ENCODE measurements at regions not wholly inside any gene's neighbourhood (a gene's known extent, or its start where the extent isn't known, plus 50 kb on each side); places are given as distances from the start of the nearest gene placed in this dataset.
"Not testable (repeated sequence)": the region's sequence is repeated elsewhere in the genome, so short reads cannot be mapped to it uniquely, and the experiment has no call there.

- no peak for DNase-seq
Observed at GRCh38 chr13:90445179-90445578, 902.3 kb upstream of the MIR17HG start.

GRCh38 chr13:90447034-90447733 lies 900.3 kb upstream of the MIR17HG start:
- no peak for DNase-seq

- no peak for DNase-seq
Observed at GRCh38 chr13:90447734-90448101, 899.8 kb upstream of the MIR17HG start.

DNA sequence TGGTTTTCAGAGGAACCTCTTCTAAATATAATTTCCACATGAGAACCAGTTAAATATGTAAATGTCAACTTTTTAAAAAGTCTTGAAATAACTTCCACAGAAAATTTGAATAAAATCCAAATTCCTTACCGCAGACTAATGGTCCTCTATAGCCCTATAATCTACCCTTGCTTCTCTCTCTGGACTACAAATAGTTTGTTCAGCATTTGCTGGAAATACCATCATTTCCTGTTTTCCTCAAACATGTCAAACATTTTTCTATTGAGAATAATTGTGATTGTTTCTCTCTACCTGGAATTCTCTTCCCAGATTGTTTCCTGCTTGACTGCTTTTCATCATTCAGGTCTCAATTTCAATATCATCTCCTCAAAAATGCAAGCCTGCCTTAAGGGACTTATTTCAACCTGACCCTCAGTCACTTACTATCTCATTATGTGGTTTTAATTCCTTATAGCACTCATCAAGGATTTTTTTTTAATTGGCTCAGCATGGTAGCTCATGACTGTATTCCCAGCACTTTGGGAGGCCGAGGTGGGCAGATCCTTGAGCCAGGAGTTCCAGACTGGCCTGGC lies 898.9 kb upstream of the MIR17HG start:
- no peak for DNase-seq

GRCh38 chr13:90453342-90453741 lies 894.1 kb upstream of the MIR17HG start:
- no peak for DNase-seq

DNA sequence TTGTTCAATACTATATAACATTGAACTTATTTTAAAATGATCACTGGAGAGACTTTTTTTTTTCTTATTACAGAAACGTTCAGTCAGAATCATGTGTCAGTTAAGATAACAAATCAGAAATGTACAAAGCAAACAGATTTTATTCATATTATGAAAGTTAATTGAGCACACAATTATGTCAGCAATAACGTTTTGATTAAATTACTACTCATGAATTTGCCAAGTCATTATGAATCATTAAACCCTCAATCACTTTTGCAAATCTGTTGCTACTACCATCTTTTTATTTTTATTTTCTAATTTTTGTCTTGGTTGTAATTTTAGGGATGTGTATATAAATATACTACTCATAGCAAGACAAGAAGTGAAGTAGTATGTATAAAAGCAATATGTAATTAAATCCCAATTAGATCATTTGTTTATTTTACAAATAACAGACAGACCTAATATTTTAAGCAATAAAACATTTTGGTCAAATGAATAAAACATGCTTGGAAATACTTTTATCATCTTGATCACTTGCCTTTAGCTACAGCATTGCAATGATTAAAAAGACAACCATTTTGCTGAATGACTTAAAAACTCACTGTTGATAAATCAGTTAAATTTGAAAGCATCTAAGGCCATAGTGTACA lies 893.4 kb upstream of the MIR17HG start:
- DNase-seq = no peak

DNA sequence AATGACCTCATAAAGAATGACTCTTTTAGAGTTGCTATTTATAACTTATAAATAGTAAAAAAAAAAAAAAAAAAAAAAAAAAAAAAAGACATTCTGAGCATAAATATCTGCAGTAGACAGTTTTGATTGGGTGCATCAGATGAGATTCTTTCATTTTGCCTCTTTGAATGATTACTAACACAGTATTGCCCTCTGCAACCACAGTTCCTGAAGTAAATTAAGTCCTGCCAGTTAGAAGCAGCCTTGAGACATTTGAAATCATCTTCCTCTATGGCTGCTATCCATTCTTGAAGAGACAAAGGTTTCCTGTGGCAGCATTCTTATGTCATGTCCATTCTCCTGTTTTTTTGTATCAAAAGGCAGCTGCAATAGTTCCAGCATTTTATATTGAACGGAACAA lies 892.4 kb upstream of the MIR17HG start:
- DNase-seq = no peak

GRCh38 chr13:90455823-90456222 lies 891.7 kb upstream of the MIR17HG start:
- no peak for DNase-seq

GRCh38 chr13:90461398-90461797 lies 886.1 kb upstream of the MIR17HG start:
- DNase-seq = no peak

- no peak for DNase-seq
Observed at GRCh38 chr13:90477216-90477615, 870.3 kb upstream of the MIR17HG start.

DNA sequence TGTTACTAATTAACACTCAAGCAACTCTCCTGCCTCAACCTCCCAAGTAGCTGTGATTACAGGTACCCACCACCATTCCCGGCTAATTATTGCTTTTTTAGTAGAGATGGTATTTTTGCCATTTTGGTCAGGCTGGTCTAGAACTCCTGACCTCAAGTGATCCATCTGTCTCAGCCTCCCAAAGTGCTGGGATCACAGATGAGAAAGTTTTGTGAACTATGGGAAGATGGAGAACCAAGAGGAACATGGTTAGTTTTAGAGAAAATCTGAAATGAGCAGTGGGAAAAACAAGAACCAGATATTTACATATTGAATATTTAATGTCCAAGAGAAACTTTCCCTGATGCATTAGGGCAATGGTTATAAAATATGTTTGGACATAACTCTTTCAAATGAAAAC lies 863.6 kb upstream of the MIR17HG start:
- no peak for DNase-seq

GRCh38 chr13:90485436-90485835 lies 862.1 kb upstream of the MIR17HG start:
- no peak for DNase-seq

DNA sequence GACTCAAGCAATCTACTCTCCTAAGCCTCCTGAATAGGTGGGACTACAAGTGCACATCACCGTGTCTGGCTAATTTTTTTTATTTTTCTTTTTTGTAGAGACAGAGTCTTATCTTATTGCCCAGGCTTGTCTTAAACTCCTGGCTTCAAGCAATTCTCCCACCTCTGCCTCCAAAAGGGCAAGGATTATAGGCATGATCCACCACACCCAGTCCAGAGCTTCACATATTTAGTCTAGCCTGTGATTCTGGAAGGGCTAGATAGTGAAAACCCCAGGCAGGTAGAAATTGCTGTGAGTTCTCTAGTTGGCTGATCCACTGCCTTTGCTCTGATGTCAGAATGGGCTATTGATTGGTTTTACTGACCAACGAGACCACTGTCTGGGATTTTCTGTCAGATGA lies 854.6 kb upstream of the MIR17HG start:
- DNase-seq = no peak

DNA sequence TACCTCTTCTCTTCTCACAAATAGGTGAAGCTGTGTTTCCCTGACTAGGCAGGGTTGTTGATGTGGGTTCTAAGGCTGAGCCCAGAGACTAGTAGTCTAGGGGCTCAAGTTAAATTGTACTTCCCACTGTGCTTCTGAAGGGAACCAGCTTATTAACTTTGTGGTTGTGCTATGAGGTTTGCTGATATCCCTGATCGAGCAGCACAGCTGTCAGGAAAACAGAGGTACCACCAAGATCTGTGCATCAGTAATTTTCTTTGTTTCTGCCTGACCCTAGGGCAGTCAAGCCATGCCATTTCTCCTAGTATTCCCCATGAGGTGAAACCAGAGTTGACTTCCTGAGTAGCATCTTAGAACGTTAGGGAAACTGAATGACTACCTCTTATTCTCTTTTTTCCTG lies 853.8 kb upstream of the MIR17HG start:
- DNase-seq = no peak

GRCh38 chr13:90494849-90495248 lies 852.6 kb upstream of the MIR17HG start:
- not testable (repeated sequence) for DNase-seq

GRCh38 chr13:90498096-90498495 lies 849.4 kb upstream of the MIR17HG start:
- DNase-seq = no peak

- no peak for DNase-seq
Observed at GRCh38 chr13:90498816-90499215, 848.7 kb upstream of the MIR17HG start.

DNA sequence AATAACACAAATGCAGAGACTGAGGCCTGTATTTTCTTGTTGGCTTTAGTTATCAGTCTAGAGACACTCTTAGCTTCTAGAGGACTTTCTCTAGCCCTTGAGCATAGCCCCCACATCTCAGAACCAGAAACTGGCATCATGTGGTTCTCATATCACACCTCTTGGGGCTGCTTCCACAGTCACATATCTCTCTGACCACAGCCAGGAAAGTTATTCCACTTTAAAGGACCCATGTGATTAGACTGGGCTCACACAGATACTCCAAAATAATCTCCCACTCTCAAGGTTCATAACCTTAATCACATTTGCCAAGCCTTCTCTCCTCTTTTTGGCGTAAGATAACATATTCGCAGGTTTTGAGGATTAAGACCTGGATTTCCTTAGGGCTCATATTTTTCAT lies 846.9 kb upstream of the MIR17HG start:
- no peak for DNase-seq

DNA sequence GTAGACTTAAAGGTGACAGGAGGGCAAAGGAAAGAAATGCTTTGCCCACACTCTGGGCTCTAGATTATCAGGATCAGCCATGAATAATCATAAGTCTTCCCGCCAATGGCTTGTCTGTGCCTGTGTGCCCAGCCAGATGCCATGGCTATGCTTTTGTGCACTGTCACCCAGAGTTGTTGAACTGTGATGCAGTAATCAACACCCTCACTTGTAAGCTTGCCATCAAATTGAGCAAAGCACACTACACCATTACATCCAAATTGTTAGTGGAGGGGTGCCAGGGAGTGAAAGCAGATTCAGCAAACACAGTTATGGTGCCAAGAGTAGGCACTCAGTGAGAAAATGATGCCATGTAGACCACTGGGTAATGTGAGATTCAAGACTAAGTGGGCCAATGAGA lies 845.3 kb upstream of the MIR17HG start:
- DNase-seq = no peak

GRCh38 chr13:90502762-90503161 lies 844.7 kb upstream of the MIR17HG start:
- no peak for DNase-seq

- DNase-seq = no peak
Observed at GRCh38 chr13:90510319-90510718, 837.2 kb upstream of the MIR17HG start.

- no peak for DNase-seq
Observed at GRCh38 chr13:90511903-90512302, 835.6 kb upstream of the MIR17HG start.

- DNase-seq = not testable (repeated sequence)
Observed at GRCh38 chr13:90514712-90515111, 832.8 kb upstream of the MIR17HG start.

GRCh38 chr13:90518417-90518816 lies 829.1 kb upstream of the MIR17HG start:
- no peak for DNase-seq

- no peak for DNase-seq
Observed at GRCh38 chr13:90519157-90519556, 828.3 kb upstream of the MIR17HG start.
